Medulla oblongata (tissue), 1 donor: ENCODE measurements at regions not wholly inside any gene's neighbourhood (a gene's known extent, or its start where the extent isn't known, plus 50 kb on each side); places are given as distances from the start of the nearest gene placed in this dataset.
"Not testable (repeated sequence)": the region's sequence is repeated elsewhere in the genome, so short reads cannot be mapped to it uniquely, and the experiment has no call there.

Experiments
- DNase-seq: peaks from one replicate; pipeline ENCODE4 v3.0.0-alpha.2; 2015; ENCODE audit errors: extremely low spot score

DNA sequence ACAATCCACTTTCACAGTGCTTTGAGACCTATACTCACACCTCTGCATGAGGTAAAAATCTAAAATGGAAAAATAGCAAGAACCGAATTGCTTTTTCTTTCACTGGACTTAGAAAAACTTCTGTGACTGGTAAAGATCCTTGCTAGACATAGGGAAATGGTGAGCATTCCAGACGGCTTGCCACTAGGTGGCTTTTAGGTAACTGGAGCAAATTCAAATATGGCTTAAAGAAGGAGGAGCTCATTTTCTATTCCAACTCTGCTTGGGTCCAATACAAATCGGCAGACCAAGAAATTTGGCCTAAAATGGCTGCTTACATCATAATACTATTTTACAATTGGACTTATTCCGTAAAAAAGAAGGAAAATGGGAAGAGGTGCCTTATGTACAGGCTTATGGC lies 977.9 kb downstream of the ADGRL2 start:
- no peak for DNase-seq

DNA sequence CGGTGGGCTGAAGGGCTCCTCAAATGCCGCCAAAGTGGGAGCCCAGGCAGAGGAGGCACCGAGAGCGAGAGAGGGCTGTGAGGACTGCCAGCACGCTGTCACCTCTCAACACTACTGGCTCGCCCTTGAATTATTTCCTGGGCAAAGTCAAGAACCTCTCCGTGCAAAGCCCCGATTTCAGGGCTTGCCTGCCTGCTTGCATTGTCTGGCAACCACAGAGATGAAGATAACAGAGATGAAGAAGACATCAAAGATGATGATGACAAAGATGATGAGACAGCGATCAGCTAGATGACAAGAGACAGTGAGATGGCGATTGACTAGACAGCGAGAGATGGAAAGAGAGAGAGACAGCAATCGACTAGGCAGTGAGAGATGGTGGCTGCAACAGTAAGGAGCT lies 976.5 kb downstream of the ADGRL2 start:
- no peak for DNase-seq

DNA sequence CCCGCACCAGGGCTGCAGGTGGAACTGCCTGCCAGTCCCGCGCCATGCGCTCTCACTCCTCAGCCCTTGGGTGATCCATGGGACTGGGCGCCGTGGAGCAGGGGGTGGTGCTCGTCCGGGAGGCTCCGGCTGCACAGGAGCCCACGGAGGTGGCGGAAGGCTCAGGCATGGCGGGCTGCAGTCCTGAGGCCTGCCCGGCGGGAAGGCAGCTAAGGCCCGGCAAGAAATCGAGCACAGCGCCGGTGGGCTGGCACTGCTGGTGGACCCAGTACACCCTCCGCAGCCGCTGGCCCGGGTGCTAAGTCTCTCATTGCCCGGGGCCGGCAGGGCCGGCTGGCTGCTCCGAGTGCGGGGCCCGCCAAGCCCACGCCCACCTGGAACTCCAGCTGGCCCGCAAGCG lies 976.0 kb downstream of the ADGRL2 start:
- DNase-seq = not testable (repeated sequence)

- DNase-seq = peak; percentile 72
Measured at GRCh38 chr1:82775406-82776000, 974.8 kb downstream of the ADGRL2 start.

DNA sequence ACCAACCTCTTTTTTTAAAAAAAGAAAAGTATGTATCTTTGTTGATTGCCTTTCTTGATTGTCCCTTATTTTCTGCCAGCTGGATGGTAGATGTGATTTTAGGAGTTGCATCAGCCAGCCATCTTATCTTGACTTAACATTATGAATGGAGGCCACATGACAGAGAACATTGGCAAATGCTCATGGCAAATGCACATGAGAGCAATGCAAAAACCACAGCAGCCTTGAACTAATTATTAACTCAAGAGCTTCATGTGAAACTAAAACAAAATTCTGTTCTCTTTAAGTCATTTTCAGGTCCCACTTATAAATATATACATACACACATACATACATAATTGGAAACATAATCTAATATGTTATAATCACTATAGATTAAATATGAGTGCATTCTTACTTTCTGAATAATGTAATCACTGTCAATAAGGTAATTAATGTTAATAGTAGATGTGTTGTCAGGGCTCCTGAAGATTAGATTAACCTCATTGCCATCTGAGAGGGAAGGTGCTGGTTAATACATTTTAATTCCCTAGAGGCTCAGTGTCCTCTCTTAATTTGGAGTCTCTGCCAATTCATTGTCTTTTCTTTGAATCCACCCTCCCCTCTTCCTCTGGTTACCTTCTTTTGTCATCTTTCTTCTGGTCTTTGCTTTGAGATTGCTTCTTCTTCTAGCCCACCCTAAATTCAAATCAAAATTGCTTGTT lies 962.2 kb downstream of the ADGRL2 start:
- DNase-seq = no peak

DNA sequence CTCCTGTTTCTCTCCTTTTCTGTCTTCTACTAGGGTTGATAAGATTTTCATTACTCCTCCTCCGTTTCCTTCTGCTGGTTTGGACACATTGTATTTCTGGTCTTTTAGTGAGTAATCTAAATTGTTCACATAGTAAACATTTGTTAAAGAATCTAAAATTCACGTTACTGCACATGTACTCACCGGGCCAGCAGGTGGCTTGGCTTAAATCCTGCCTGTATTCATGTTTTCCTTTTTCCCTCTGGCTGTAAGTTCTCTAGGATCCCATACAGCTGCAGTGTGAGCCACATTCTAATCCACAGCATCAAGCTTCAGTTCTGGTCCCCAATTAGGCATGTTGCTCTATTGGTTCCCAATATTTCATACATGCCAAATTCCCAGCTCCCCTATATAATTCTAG lies 958.3 kb downstream of the ADGRL2 start:
- DNase-seq = no peak

DNA sequence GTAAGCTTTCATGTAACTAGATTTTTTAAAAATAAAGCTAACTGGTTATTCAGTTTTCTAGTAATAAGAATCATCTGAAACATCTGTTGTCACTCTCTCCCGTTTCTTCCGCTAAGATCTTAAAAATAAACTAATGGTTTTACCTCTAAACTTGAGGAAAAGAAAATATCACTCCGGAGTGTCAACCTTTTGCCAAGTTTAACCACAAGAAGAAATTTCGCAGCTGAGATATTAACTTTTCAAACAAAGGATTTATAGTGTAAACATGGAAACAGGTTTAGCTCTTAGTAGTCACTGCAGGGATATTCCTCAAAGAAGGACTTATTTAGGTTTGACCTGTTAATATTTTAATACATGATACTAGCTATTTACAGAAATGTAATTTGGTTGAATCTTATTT lies 954.9 kb downstream of the ADGRL2 start:
- no peak for DNase-seq

GRCh38 chr1:82755191-82755590 lies 954.5 kb downstream of the ADGRL2 start:
- DNase-seq = no peak

DNA sequence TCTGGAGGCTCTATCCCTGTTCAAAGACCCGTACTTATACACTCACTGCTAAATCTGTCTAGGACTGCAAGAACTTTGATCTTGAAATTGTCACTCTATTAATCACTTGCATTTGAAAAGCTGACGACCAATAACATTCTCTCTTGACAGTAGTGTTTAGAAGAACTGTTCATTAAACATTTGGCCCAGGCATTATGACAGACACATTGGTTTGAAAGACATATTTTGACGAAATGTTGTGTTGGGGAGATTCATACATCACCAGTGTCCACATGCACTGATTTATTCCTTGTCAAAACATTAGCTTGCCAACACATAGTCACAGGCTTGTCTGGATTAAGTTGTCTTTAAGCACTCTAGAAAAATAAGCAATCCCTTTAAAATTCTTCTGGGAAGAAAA lies 951.3 kb downstream of the ADGRL2 start:
- no peak for DNase-seq

- DNase-seq = no peak
Measured at GRCh38 chr1:82733645-82734044, 932.9 kb downstream of the ADGRL2 start.

DNA sequence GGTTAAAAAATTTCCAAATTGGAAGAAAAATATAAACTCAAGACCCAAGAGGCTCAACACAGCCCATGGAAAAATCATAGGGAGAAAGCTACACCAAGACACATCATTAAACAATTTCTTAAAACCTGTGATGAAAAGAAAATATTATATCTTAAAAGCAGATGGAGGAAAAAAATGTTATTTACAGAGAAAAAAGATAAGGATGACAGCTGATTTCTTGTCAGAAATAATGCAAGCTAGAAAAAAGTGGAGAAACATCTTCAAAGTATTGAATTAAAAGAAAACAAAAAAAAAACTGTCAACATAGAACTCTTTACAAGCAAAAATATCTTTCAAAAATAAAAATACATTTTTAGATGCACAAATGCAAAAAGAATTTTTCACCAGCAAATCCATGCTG lies 930.5 kb downstream of the ADGRL2 start:
- no peak for DNase-seq

DNA sequence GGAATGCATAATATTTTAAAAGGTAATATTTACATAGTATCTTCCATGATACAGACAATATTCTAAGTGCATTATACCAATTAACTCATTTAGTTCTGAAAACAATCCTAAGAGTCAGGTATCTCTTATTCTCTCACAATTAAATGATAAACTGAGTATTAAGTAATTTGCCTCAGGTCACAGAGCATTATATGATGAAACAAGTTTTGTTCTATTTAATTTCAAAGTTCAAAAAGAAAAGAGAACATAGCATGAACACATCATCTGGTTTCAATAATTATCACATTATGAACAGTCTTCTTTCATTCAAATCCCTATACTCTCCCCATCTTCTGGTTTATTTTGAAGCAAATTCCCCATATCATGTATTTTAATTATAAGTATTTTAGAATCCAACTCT lies 927.5 kb downstream of the ADGRL2 start:
- DNase-seq = no peak

- DNase-seq = no peak
Measured at GRCh38 chr1:82724246-82724645, 923.5 kb downstream of the ADGRL2 start.

- DNase-seq = no peak
Measured at GRCh38 chr1:82722608-82723007, 921.9 kb downstream of the ADGRL2 start.

GRCh38 chr1:82721702-82722101 lies 921.0 kb downstream of the ADGRL2 start:
- no peak for DNase-seq

DNA sequence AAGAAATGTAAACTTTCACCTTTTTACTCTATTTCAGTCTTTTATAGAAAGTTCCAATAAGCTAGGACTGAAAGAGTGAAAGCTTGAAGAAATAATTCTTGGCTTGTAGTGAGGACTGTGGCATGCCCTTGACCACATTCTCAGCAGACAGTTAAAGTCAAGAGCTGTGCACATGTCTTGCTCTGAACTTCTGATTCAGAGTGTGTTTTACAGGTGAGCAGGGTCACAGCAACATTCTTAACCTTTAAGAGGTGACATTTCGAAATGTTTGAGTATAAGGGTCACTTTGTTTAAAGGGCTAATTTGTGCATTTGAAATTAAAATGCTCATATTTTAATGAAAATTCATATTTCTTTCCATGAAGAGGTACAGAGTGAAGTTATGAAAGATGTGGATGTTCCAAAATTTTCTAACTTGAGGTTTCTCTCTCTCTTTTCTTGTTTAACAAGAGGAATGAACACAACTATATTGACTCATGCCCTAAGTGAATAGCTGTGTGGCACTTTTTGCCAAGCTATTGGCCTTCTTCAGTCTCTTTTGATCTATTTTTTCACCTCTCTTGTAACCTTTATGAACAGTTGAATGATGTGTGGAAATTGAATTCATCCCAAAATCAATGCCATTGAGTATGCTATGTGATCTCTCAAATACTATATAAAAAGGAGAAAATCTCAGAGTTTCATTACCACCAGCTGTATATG lies 918.1 kb downstream of the ADGRL2 start:
- DNase-seq = no peak

- DNase-seq = no peak
Measured at GRCh38 chr1:82710091-82710490, 909.4 kb downstream of the ADGRL2 start.

DNA sequence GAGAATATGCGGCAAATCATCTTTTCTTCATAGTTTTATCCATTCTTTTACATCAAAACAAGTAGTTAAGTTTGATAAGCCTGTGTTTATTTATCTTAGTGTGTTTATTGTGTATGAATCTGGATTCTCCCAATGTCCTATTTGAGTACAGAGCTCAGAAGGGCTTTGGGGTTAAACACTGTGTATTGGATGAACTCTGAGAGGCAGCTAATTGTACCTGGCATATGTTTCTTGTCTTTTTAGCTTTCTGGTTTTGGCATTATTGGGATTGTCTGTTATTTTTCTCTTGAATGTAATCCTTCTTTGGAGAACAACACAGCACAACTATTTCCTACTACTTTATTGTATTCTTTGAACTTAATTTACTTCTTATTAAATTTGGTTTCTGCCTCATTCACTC lies 906.9 kb downstream of the ADGRL2 start:
- DNase-seq = no peak

DNA sequence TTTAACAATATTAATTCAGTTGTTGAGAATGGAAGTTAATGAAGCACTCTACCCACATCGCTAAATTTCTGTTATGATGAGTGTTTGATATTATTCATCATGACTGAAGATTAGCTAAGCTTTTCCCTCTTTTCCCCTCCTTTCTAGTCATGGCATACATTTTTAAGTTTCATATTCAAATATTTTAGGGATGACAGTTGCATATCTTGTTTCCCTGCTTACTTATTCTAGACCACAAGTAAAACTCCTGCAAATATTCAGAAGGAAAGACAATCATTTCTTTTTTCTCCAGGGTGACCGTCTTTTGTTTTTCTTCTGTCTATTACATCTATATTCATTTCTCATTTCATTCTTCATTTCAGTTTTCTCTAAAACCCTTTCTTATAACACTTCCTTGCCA lies 906.0 kb downstream of the ADGRL2 start:
- DNase-seq = no peak

DNA sequence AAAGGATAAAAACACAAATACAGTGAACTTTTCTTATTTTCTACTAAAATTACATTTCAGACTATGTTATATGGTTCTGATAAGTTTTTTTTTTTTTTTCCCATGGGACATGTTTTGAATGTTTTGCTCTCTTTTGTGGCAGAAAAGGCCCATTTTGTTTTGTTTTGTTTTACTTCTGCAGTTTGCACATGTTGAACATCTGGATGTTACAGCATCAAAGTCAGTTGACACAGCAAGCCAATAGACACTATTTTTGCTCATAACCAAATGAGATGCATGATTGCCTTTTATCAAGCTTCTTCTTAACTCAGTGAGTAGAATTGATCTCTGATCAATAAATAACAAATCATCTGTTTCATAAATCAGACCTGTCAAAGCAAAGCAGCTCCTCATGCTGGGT lies 904.2 kb downstream of the ADGRL2 start:
- DNase-seq = no peak

- DNase-seq = no peak
Measured at GRCh38 chr1:82704393-82704792, 903.7 kb downstream of the ADGRL2 start.

- no peak for DNase-seq
Measured at GRCh38 chr1:82703951-82704350, 903.2 kb downstream of the ADGRL2 start.

GRCh38 chr1:82700476-82700875 lies 899.7 kb downstream of the ADGRL2 start:
- DNase-seq = no peak
